ENCODE measurements at regions not wholly inside any gene's neighbourhood (a gene's known extent, or its start where the extent isn't known, plus 50 kb on each side); places are given as distances from the start of the nearest gene placed in this dataset.
"Not testable (repeated sequence)": the region's sequence is repeated elsewhere in the genome, so short reads cannot be mapped to it uniquely, and the experiment has no call there.

DNA sequence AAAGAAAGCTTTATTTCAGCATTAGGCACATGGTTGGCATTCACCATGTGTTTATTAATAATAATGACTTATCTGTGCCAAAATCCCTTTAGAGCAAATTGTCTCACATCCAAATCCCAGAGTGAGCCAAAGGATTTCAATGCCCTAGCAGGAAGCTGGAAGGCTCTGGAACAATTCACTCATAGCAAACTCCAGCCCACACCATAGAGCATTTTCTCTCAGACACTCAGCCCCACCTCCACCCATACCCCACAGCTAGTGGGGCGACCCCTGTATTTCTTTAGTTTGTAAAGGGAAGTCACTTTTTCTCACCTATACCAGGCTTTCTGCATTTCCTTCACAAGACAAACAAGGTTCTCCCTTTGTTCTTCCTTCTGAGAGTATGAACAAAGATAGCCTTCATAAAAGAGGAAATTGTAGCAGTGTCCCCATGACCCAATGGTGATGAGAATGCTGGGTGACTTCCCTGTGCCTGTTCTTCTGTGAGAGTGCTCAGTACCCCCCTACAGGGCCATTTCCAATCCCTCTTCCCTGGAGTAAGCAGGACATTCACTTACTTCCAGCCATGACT is 100.1 kb upstream of the APCDD1 start:
- H3K4me2 ChIP-seq (ENCODE audit: control insufficient read depth, extremely low read depth, insufficient read depth, low read depth, low read length): no peak overlapping the region
- no peaks in the 10 kb centered on the region for H4K20me1 ChIP-seq (ENCODE audit: control insufficient read depth, extremely low read depth, insufficient read depth, low read length)
- H3K4me3 ChIP-seq (ENCODE audit: control insufficient read depth in 2 of 3, extremely low read depth in 1 of 3, insufficient read depth in 2 of 3, low read depth in 1 of 3, low read length in 3 of 3): no peak overlapping the region
- TF ChIP-seq EZH2 (IDR thresholded peaks at IDR 0.05; ENCODE audit: low read length): no peak
- no peak overlapping the region for H3K27ac ChIP-seq (ENCODE audit: control insufficient read depth, insufficient read depth, low read length)
- no peaks in the 10 kb centered on the region for H3K79me2 ChIP-seq (ENCODE audit: control insufficient read depth, insufficient read depth, low read length)
- H3K9ac ChIP-seq (ENCODE audit: control insufficient read depth, extremely low read depth, insufficient read depth, low read length): no peak overlapping the region
- FAIRE-seq (no peak), DNase-seq (ENCODE audit: low read depth, low spot score) (no peak)
- H2AFZ ChIP-seq (ENCODE audit: control insufficient read depth, low read length): no peak overlapping the region
- H3K4me1 ChIP-seq (ENCODE audit: control insufficient read depth, extremely low read depth, insufficient read depth, low read length): no peaks in the 10 kb centered on the region
- no peaks in the 10 kb centered on the region for H3K9me3 ChIP-seq (ENCODE audit: control insufficient read depth, low read depth, low read length)
- dilution Hi-C loops (cut with MboI; ENCODE audit: extremely low pct_ligation_motif_present, low sequenced_read_pairs): no loop called here
- H3K36me3 ChIP-seq (ENCODE audit: control insufficient read depth in 2 of 2, extremely low read depth in 1 of 2, insufficient read depth in 2 of 2, low read length in 2 of 2): no peaks in the 10 kb centered on the region
- H3K27me3 ChIP-seq (ENCODE audit: control insufficient read depth, extremely low read depth, insufficient read depth, low read length): no peaks in the 10 kb centered on the region
- no peaks in the 10 kb centered on the region for H3K9me1 ChIP-seq (ENCODE audit: control insufficient read depth, extremely low read depth, insufficient read depth, low read length)

DNA sequence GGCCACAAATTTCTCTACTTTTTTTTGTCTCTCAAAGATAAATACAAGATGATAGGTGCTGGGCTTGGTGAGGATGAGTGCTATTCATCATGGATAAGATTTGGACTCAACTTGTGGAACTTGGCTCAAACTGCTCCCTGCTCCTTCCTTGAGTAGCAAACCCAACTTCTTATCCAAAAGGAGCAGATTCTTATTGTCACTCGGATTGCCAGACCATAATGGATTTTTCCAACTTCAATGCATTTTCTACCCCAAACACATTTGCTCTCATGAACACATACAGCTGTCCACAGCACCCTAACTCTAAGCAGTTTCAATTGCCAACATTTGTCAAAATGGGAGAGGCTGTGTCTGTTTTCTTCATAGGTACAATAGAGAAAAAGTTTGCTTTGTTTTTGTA is 99.5 kb upstream of the APCDD1 start:
- dilution Hi-C loops (cut with MboI; ENCODE audit: extremely low pct_ligation_motif_present, low sequenced_read_pairs): no loop called here
- FAIRE-seq: no peak

DNA sequence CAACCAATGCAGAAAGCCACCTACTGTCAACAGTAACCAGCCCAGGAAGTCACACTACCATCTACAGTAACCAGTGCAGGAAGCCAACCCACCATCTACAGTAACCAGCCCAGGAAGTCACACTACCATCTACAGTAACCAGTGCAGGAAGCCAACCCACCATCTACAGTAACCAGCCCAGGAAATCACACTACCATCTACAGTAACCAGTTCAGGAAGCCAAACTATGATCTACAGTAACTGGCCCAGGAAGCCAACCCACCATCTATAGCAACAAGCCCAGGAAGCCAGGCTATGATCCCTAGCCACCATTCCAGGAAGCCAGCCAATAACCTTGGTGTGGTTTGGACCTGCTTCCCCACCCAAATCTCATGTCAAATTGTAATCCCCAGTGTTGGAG is 97.4 kb upstream of the APCDD1 start:
- dilution Hi-C loops (cut with MboI; ENCODE audit: extremely low pct_ligation_motif_present, low sequenced_read_pairs); FAIRE-seq: not testable (repeated sequence)

More for the DNA sequence above, 99.5 kb upstream of the APCDD1 start:
- no peak overlapping the region for H3K9ac ChIP-seq (ENCODE audit: control insufficient read depth, extremely low read depth, insufficient read depth, low read length)
- TF ChIP-seq, protein P1, sequence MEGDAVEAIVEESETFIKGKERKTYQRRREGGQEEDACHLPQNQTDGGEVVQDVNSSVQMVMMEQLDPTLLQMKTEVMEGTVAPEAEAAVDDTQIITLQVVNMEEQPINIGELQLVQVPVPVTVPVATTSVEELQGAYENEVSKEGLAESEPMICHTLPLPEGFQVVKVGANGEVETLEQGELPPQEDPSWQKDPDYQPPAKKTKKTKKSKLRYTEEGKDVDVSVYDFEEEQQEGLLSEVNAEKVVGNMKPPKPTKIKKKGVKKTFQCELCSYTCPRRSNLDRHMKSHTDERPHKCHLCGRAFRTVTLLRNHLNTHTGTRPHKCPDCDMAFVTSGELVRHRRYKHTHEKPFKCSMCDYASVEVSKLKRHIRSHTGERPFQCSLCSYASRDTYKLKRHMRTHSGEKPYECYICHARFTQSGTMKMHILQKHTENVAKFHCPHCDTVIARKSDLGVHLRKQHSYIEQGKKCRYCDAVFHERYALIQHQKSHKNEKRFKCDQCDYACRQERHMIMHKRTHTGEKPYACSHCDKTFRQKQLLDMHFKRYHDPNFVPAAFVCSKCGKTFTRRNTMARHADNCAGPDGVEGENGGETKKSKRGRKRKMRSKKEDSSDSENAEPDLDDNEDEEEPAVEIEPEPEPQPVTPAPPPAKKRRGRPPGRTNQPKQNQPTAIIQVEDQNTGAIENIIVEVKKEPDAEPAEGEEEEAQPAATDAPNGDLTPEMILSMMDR (optimal IDR thresholded peaks at IDR 0.05 in 1 of 3, IDR thresholded peaks at IDR 0.05 in 1 of 3, conservative IDR thresholded peaks at IDR 0.05 in 1 of 3; ENCODE audit: extremely low read depth in 1 of 3, insufficient read depth in 2 of 3, low read length in 3 of 3): no peak
- no peak for TF ChIP-seq EZH2 (IDR thresholded peaks at IDR 0.05; ENCODE audit: low read length)
- H3K4me1 ChIP-seq (ENCODE audit: control insufficient read depth, extremely low read depth, insufficient read depth, low read length): no peaks in the 10 kb centered on the region
- H3K36me3 ChIP-seq (ENCODE audit: control insufficient read depth in 2 of 2, extremely low read depth in 1 of 2, insufficient read depth in 2 of 2, low read length in 2 of 2): no peaks in the 10 kb centered on the region
- no peak overlapping the region for H3K4me3 ChIP-seq (ENCODE audit: control insufficient read depth in 2 of 3, extremely low read depth in 1 of 3, insufficient read depth in 2 of 3, low read depth in 1 of 3, low read length in 3 of 3)
- no peaks in the 10 kb centered on the region for H3K79me2 ChIP-seq (ENCODE audit: control insufficient read depth, insufficient read depth, low read length)
- no peak overlapping the region for H2AFZ ChIP-seq (ENCODE audit: control insufficient read depth, low read length)
- no peak overlapping the region for H3K4me2 ChIP-seq (ENCODE audit: control insufficient read depth, extremely low read depth, insufficient read depth, low read depth, low read length)
- no peaks in the 10 kb centered on the region for H3K9me1 ChIP-seq (ENCODE audit: control insufficient read depth, extremely low read depth, insufficient read depth, low read length)
- no peak overlapping the region for H3K27ac ChIP-seq (ENCODE audit: control insufficient read depth, insufficient read depth, low read length)
- no peak for DNase-seq (ENCODE audit: low read depth, low spot score)
- no peaks in the 10 kb centered on the region for H4K20me1 ChIP-seq (ENCODE audit: control insufficient read depth, extremely low read depth, insufficient read depth, low read length)
- H3K9me3 ChIP-seq (ENCODE audit: control insufficient read depth, low read depth, low read length): no peaks in the 10 kb centered on the region
- H3K27me3 ChIP-seq (ENCODE audit: control insufficient read depth, extremely low read depth, insufficient read depth, low read length): no peaks in the 10 kb centered on the region

More for the DNA sequence above, 97.4 kb upstream of the APCDD1 start:
- not testable (repeated sequence) for H3K9me3 ChIP-seq (ENCODE audit: control insufficient read depth, low read depth, low read length); H3K27ac ChIP-seq (ENCODE audit: control insufficient read depth, insufficient read depth, low read length); H3K4me2 ChIP-seq (ENCODE audit: control insufficient read depth, extremely low read depth, insufficient read depth, low read depth, low read length); H4K20me1 ChIP-seq (ENCODE audit: control insufficient read depth, extremely low read depth, insufficient read depth, low read length); H3K9me1 ChIP-seq (ENCODE audit: control insufficient read depth, extremely low read depth, insufficient read depth, low read length); H3K36me3 ChIP-seq (ENCODE audit: control insufficient read depth in 2 of 2, extremely low read depth in 1 of 2, insufficient read depth in 2 of 2, low read length in 2 of 2); H3K9ac ChIP-seq (ENCODE audit: control insufficient read depth, extremely low read depth, insufficient read depth, low read length); H3K4me3 ChIP-seq (ENCODE audit: control insufficient read depth in 2 of 3, extremely low read depth in 1 of 3, insufficient read depth in 2 of 3, low read depth in 1 of 3, low read length in 3 of 3); H3K4me1 ChIP-seq (ENCODE audit: control insufficient read depth, extremely low read depth, insufficient read depth, low read length); H3K27me3 ChIP-seq (ENCODE audit: control insufficient read depth, extremely low read depth, insufficient read depth, low read length); H2AFZ ChIP-seq (ENCODE audit: control insufficient read depth, low read length); H3K79me2 ChIP-seq (ENCODE audit: control insufficient read depth, insufficient read depth, low read length); DNase-seq (ENCODE audit: low read depth, low spot score)

Data from keratinocyte (primary cell).